T1000 (cell line): ENCODE measurements at regions not wholly inside any gene's neighbourhood (a gene's known extent, or its start where the extent isn't known, plus 50 kb on each side); places are given as distances from the start of the nearest gene placed in this dataset.
"Not testable (repeated sequence)": the region's sequence is repeated elsewhere in the genome, so short reads cannot be mapped to it uniquely, and the experiment has no call there.

Experiments used
- DNase-seq: peaks from one replicate; lab custom pipeline; 2025; ENCODE audit warnings: mixed read lengths; lab: John Stamatoyannopoulos, UW

- DNase-seq = no peak
Observed at GRCh38 chr5:21051945-21052344, 1063.9 kb upstream of the CDH18 start.

GRCh38 chr5:21049901-21050300 lies 1061.9 kb upstream of the CDH18 start:
- no peak for DNase-seq

GRCh38 chr5:21030981-21031380 lies 1043.0 kb upstream of the CDH18 start:
- DNase-seq = no peak

- no peak for DNase-seq
Observed at GRCh38 chr5:21024966-21025365, 1037.0 kb upstream of the CDH18 start.

- no peak for DNase-seq
Observed at GRCh38 chr5:21013237-21013636, 1025.2 kb upstream of the CDH18 start.

- no peak for DNase-seq
Observed at GRCh38 chr5:21007781-21008180, 1019.8 kb upstream of the CDH18 start.

- DNase-seq = not testable (repeated sequence)
Observed at GRCh38 chr5:20988933-20989332, 1000.9 kb upstream of the CDH18 start.

GRCh38 chr5:20985754-20986153 lies 997.8 kb upstream of the CDH18 start:
- no peak for DNase-seq

- DNase-seq = no peak
Observed at GRCh38 chr5:20974426-20974825, 986.4 kb upstream of the CDH18 start.

- DNase-seq = no peak
Observed at GRCh38 chr5:20972419-20972925, 984.5 kb upstream of the CDH18 start.

GRCh38 chr5:20959347-20959746 lies 971.3 kb upstream of the CDH18 start:
- no peak for DNase-seq

- no peak for DNase-seq
Observed at GRCh38 chr5:20958641-20959040, 970.6 kb upstream of the CDH18 start.

- no peak for DNase-seq
Observed at GRCh38 chr5:20956134-20956533, 968.1 kb upstream of the CDH18 start.

- no peak for DNase-seq
Observed at GRCh38 chr5:20949636-20950035, 961.6 kb upstream of the CDH18 start.

- DNase-seq = not testable (repeated sequence)
Observed at GRCh38 chr5:20943183-20943971, 955.4 kb upstream of the CDH18 start.

- not testable (repeated sequence) for DNase-seq
Observed at GRCh38 chr5:20942603-20943002, 954.6 kb upstream of the CDH18 start.

- DNase-seq = not testable (repeated sequence)
Observed at GRCh38 chr5:20940786-20941185, 952.8 kb upstream of the CDH18 start.

GRCh38 chr5:20890936-20891335 lies 902.9 kb upstream of the CDH18 start:
- DNase-seq = not testable (repeated sequence)

GRCh38 chr5:20875726-20876125 lies 887.7 kb upstream of the CDH18 start:
- DNase-seq = not testable (repeated sequence)

GRCh38 chr5:20865892-20866291 lies 877.9 kb upstream of the CDH18 start:
- DNase-seq = not testable (repeated sequence)

GRCh38 chr5:20833081-20833627 lies 845.2 kb upstream of the CDH18 start:
- DNase-seq = no peak

GRCh38 chr5:20832204-20833080 lies 844.4 kb upstream of the CDH18 start:
- DNase-seq = no peak
